Panc1 (cell line): ENCODE measurements at regions not wholly inside any gene's neighbourhood (a gene's known extent, or its start where the extent isn't known, plus 50 kb on each side); places are given as distances from the start of the nearest gene placed in this dataset.

Experiments
- ATAC-seq: fragments of 200-7000 bp; cut with Tn5 transposase; 2 replicates; pipeline ENCODE4 v1.9.1; 2020; ENCODE audit warnings: mild to moderate bottlenecking, moderate library complexity
- BruUV-seq: library from RNA; stranded (reverse); fragments of 400-500 nt; replicated peaks from 2 replicates; lab custom pipeline; 2021; lab: Mats Ljungman, UMichigan
- CTCF ChIA-PET: fragments of 300-600 bp; sonication (Branson Sonifier 250); formaldehyde crosslinking; loops from one replicate; lab custom pipeline; 2022; ENCODE audit warnings: antibody characterized with exemption; lab: Charles Lee
- POLR2A ChIA-PET: fragments of 300-600 bp; sonication (Branson Sonifier 250); formaldehyde crosslinking; loops from one replicate; lab custom pipeline; 2022; ENCODE audit warnings: antibody characterized with exemption; lab: Charles Lee
- DNase-seq: peaks from one replicate; pipeline ENCODE4 v3.0.0-alpha.2; 2010; ENCODE audit warnings: low read depth, low spot score
- H3K27ac ChIP-seq: 2 replicates; pipeline ENCODE4 v1.5.1; 2011; ENCODE audit warnings: mild to moderate bottlenecking, low read length, inconsistent platforms
- H3K27me3 ChIP-seq: fragments of 200-500 bp; sonication (Bioruptor generic); 2 replicates; pipeline ENCODE4 v1.6.0; 2014; ENCODE audit warnings: low read length, inconsistent platforms; ENCODE audit not compliant: control insufficient read depth, insufficient read depth
- H3K36me3 ChIP-seq: fragments of 200-500 bp; sonication (Bioruptor generic); 2 replicates; pipeline ENCODE4 v1.5.1; 2014; ENCODE audit warnings: inconsistent platforms, mild to moderate bottlenecking, low read length, moderate library complexity; ENCODE audit not compliant: control insufficient read depth, insufficient read depth
- H3K4me1 ChIP-seq: 2 replicates; pipeline ENCODE4 v1.5.1; 2011; ENCODE audit warnings: inconsistent platforms, mild to moderate bottlenecking, low read length, moderate library complexity; ENCODE audit not compliant: control insufficient read depth, insufficient read depth
- H3K4me3 ChIP-seq, 2 experiments: 2 replicates each; pipeline ENCODE4 v1.5.1; 2011 to 2012; ENCODE audit warnings: low read depth in 2 of 2, low read length in 2 of 2, mild to moderate bottlenecking in 2 of 2, inconsistent platforms in 1 of 2, moderate library complexity in 1 of 2
- H3K9me3 ChIP-seq: fragments of 200-500 bp; sonication (Bioruptor generic); 2 replicates; pipeline ENCODE4 v1.5.1; 2014; ENCODE audit warnings: low read depth, mild to moderate bottlenecking, inconsistent platforms, low read length, moderate library complexity; ENCODE audit not compliant: control insufficient read depth, insufficient read depth
- CTCF ChIP-seq: fragments of 450-650 bp; IDR thresholded peaks from 2 replicates; pipeline ENCODE4 v1.5.1; 2017; ENCODE audit warnings: mild to moderate bottlenecking
- POLR2AphosphoS5 ChIP-seq: IDR thresholded peaks from 2 replicates; pipeline ENCODE4 v1.6.1; 2012; ENCODE audit warnings: mild to moderate bottlenecking, low read depth, low read length, moderate library complexity
- REST ChIP-seq, 2 experiments: IDR thresholded peaks; 2 replicates each; pipeline ENCODE4 v1.6.1; 2011 to 2012; ENCODE audit warnings: low read depth in 2 of 2, control low read depth in 1 of 2, low read length in 1 of 2, mild to moderate bottlenecking in 1 of 2, moderate library complexity in 1 of 2; ENCODE audit not compliant: insufficient read depth in 1 of 2
- SIN3A ChIP-seq: IDR thresholded peaks from 2 replicates; pipeline ENCODE4 v1.6.1; 2012; ENCODE audit warnings: low read depth, mild to moderate bottlenecking, low read length, moderate library complexity, borderline replicate concordance; ENCODE audit not compliant: insufficient read depth
- TCF7L2 ChIP-seq: IDR thresholded peaks from 2 replicates; pipeline ENCODE4 v1.6.1; 2011; ENCODE audit warnings: mild to moderate bottlenecking, low read depth, low read length, inconsistent platforms
- in situ Hi-C: cut with HindIII; loops from 2 replicates; pipeline ENCODE4 v1.10.0; 2016; ENCODE audit warnings: low sequenced_read_pairs, low pct_unique_long_range_greater_than_20kb
- intact Hi-C: fragments of 100-400 bp; cut with micrococcal nuclease; formaldehyde crosslinking; loops from one replicate; pipeline ENCODE4 v1.10.0; 2022; ENCODE audit not compliant: unreplicated experiment

GRCh38 chr2:75326645-75327044 is 127.3 kb upstream of the TACR1 start:
- in situ Hi-C loops, result no loop called here
- no peak for TF ChIP-seq TCF7L2
- no peak for TF ChIP-seq POLR2AphosphoS5
- no peak for TF ChIP-seq CTCF
- TF ChIP-seq REST (IDR thresholded peaks at IDR 0.05; ENCODE audit: insufficient read depth in 1 of 2, low read depth in 2 of 2, low read length in 1 of 2), result no peak
- TF ChIP-seq SIN3A, result no peak

GRCh38 chr2:75325594-75325993 is 126.3 kb upstream of the TACR1 start:
- H3K27ac ChIP-seq, result no peak overlapping the region
- no peaks in the 10 kb centered on the region for H3K36me3 ChIP-seq
- H3K27me3 ChIP-seq, result no peaks in the 10 kb centered on the region
- ChIA-PET CTCF (no interaction called here), POLR2A (no interaction called here)
- no peak for DNase-seq
- intact Hi-C loops, result no loop called here
- no TSS peak for BruUV-seq
- in situ Hi-C loops, result no loop called here
- no peak for ATAC-seq
- H3K4me1 ChIP-seq, result no peaks in the 10 kb centered on the region
- no peak overlapping the region for H3K4me3 ChIP-seq
- no peaks in the 10 kb centered on the region for H3K9me3 ChIP-seq
- no peak for TF ChIP-seq REST (IDR thresholded peaks at IDR 0.05; ENCODE audit: insufficient read depth in 1 of 2, low read depth in 2 of 2, low read length in 1 of 2)

More at GRCh38 chr2:75326645-75327044, 127.3 kb upstream of the TACR1 start:
- BruUV-seq, result no TSS peak
- H3K4me1 ChIP-seq, result no peaks in the 10 kb centered on the region
- no peak overlapping the region for H3K4me3 ChIP-seq
- no peaks in the 10 kb centered on the region for H3K27me3 ChIP-seq
- ATAC-seq (no peak), DNase-seq (no peak)
- ChIA-PET POLR2A (no interaction called here), CTCF (no interaction called here)
- intact Hi-C loops, result no loop called here
- H3K9me3 ChIP-seq, result no peaks in the 10 kb centered on the region
- H3K27ac ChIP-seq, result no peak overlapping the region
- no peaks in the 10 kb centered on the region for H3K36me3 ChIP-seq
